ENCODE measurements at regions not wholly inside any gene's neighbourhood (a gene's known extent, or its start where the extent isn't known, plus 50 kb on each side); places are given as distances from the start of the nearest gene placed in this dataset.
"Not testable (repeated sequence)": the region's sequence is repeated elsewhere in the genome, so short reads cannot be mapped to it uniquely, and the experiment has no call there.

DNA sequence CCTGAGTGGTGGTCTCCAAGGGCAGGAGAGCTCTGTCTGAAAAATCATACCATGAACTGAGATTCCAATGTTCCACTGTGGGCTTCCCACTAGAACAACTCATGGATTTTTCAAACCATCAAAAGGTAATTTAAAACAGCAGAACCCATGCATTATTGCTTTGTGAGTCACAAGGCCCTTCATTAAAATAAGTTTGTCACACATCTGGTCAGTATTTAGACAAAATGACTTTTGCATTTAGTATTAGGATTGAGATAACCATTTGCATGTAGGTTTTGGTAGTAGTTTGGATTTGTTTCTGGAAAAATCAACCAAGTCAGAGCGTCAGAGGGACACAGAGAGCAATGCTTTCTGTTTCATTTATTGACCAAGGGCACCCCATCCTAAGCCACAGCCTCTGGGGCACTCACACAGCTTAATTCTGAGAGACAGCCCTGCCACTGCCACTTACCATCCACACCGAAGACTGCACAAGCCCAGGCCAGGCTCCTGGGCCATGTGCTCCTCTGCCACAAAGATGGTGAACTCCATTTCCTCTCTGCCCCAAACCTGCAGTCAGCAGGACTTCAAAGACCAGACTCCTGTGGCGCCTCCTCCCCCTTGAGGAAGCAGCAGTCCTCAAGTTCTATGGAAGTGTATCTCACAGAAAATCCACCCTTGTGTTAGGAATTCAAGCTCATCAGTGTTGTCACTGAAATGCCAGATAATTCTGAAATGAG lies 132.6 kb upstream of the DUSP10 start:
- Mint-ChIP-seq H3K9me3 (no peaks in the 10 kb centered on the region), H3K36me3 (ENCODE audit: low read depth) (no peaks in the 10 kb centered on the region), H3K4me3 (no peak overlapping the region), H3K4me1 (ENCODE audit: low read depth) (peaks cover 9% of the 10 kb centered on the region), H3K27ac (no peak overlapping the region), H3K27me3 (ENCODE audit: low read depth) (peaks cover 14% of the 10 kb centered on the region)
- no peak for DNase-seq
- CTCF ChIA-PET, result interaction anchor here (0.6 kb wide), 2 partner anchors 96 to 365 kb away, joined by 3 read pairs; no protein-coding TSS in a partner anchor
- intact Hi-C loops (cut with micrococcal nuclease), result loop anchor here (5.0 kb wide), 1 partner anchor 133 kb away; no protein-coding TSS in a partner anchor

DNA sequence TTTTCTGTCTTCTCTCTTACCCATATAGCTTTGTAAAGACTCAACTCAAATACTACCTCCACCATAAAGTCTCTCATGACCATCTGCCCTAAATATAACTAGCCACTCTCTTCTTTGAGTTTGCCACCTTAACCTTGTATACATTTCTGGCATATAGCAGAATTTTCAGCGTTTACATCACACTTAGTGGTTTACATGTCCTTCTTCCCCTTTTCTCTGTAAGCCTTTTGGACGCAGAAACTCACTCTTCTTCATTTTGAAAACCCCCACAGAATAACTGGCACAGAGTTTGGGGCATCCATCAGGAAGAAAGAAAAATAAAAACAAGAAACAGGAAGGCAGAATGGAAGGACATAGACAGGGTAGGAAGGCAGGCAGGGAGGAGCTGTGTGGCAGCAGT lies 131.8 kb upstream of the DUSP10 start:
- no peak for DNase-seq
- Mint-ChIP-seq H3K27me3 (ENCODE audit: low read depth) (peaks cover 12% of the 10 kb centered on the region), H3K4me1 (ENCODE audit: low read depth) (peaks cover 9% of the 10 kb centered on the region), H3K9me3 (no peaks in the 10 kb centered on the region), H3K4me3 (no peak overlapping the region), H3K36me3 (ENCODE audit: low read depth) (no peaks in the 10 kb centered on the region), H3K27ac (no peak overlapping the region)
- intact Hi-C loops (cut with micrococcal nuclease), result no loop called here
- CTCF ChIA-PET, result no interaction called here

DNA sequence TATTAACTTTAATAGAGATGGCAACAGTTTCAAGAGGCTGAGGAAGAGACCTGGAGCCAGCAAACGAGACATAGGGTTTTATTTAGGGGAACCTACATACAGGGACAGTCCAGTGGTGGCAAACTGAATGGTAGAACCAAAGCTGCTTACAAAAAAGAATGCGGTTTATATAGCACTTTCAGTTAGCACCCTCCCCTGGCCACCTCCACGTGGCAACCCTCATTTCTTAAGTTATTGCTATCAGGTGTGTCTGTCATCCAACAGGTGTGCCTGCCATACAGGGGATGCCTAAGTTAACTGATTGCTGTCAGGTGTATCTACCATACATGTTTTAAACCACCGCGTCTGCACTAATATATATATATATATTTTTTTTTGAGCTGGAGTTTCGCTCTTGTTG lies 129.2 kb upstream of the DUSP10 start:
- H3K27ac Mint-ChIP-seq, result no peak overlapping the region
- H3K4me3 Mint-ChIP-seq, result no peak overlapping the region
- CTCF ChIA-PET, result interaction anchor here (0.6 kb wide), 1 partner anchor 40 kb away, joined by 3 read pairs; no protein-coding TSS in a partner anchor
- DNase-seq, result no peak
- H3K27me3 Mint-ChIP-seq (ENCODE audit: low read depth), result peaks cover 3% of the 10 kb centered on the region
- H3K36me3 Mint-ChIP-seq (ENCODE audit: low read depth), result no peaks in the 10 kb centered on the region
- H3K9me3 Mint-ChIP-seq, result no peaks in the 10 kb centered on the region
- H3K4me1 Mint-ChIP-seq (ENCODE audit: low read depth), result peaks cover 3% of the 10 kb centered on the region
- intact Hi-C loops (cut with micrococcal nuclease), result no loop called here

DNA sequence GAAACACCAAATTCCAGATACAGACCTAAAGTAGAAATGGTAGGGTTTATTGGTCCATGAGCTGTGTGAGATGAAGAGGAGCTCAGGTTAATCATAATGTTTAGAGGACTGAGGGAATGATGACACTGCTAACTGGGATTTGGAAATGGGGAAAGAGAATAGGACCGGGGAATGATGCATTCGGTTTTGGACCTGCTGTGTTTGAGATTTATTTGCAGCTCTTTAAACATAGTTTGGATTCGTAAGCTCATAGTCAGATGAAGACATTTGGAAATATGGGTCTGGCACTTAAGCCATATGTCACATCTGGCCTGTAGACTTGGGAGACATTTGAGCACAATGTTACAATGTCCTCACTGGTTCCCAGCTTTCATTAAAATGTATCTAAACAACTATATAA lies 127.9 kb upstream of the DUSP10 start:
- intact Hi-C loops (cut with micrococcal nuclease), result no loop called here
- no peak for DNase-seq
- H3K36me3 Mint-ChIP-seq (ENCODE audit: low read depth), result no peaks in the 10 kb centered on the region
- peaks cover 3% of the 10 kb centered on the region for H3K27me3 Mint-ChIP-seq (ENCODE audit: low read depth)
- peaks cover 3% of the 10 kb centered on the region for H3K4me1 Mint-ChIP-seq (ENCODE audit: low read depth)
- H3K27ac Mint-ChIP-seq, result no peak overlapping the region
- no peaks in the 10 kb centered on the region for H3K9me3 Mint-ChIP-seq
- CTCF ChIA-PET, result no interaction called here
- no peak overlapping the region for H3K4me3 Mint-ChIP-seq

DNA sequence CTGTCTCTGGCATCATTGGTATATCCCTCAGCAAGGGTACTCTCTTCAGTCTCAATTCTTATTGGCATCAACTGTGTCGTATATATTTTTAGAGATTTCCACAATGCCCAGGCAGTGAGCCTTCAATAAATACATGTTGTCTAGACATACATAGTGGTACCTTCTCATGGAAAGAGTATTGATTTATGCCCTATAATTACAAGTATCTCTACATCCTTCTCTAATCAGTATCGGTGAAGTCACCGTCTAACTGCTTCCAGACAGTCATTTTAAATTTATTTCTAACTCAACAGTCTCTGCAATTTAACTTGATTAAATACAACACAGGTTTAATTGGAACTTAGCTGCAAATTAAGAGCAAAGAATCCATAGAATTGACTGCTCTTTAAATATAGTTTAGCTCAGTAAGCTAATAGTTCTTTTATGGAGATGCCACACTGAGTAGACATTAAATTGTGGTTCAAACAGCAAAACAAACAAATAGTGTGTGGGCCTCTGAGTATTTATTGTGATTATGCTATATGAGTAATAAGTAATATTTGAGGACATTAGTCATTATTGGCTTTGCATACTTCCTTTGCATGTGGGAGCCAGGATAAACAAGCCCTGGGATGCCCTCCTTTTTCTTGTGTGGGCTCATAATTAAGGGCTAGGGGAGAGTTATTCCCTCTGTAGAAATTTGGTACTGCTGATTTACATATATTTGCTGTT lies 126.9 kb upstream of the DUSP10 start:
- intact Hi-C loops (cut with micrococcal nuclease), result no loop called here
- H3K4me1 Mint-ChIP-seq (ENCODE audit: low read depth), result no peaks in the 10 kb centered on the region
- no peaks in the 10 kb centered on the region for H3K36me3 Mint-ChIP-seq (ENCODE audit: low read depth)
- no peak overlapping the region for H3K4me3 Mint-ChIP-seq
- CTCF ChIA-PET, result no interaction called here
- H3K27ac Mint-ChIP-seq, result no peak overlapping the region
- peaks cover 3% of the 10 kb centered on the region for H3K27me3 Mint-ChIP-seq (ENCODE audit: low read depth)
- H3K9me3 Mint-ChIP-seq, result no peaks in the 10 kb centered on the region
- DNase-seq, result no peak

DNA sequence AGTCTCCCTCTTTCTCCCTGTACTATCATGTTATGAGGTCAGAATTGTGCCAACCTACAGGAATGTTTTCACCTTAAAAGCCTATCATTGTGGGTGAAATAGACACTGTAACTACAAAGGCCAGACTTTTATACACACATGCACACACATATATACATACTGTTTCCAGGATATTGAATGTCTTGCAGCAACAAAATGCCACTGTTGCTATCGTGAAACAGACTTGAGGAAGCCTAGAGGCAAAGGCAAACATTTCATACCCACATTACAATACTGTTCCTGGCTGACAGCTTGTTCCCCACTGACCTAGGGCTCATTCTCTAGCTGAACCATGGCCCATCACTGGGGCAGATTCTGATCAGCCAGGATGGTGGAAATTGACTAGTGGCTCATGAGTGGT lies 125.1 kb upstream of the DUSP10 start:
- CTCF ChIA-PET, result interaction anchor here (1.1 kb wide), 1 partner anchor 10 kb away, joined by 3 read pairs; no protein-coding TSS in a partner anchor
- intact Hi-C loops (cut with micrococcal nuclease), result no loop called here
- peaks cover 2% of the 10 kb centered on the region for H3K27me3 Mint-ChIP-seq (ENCODE audit: low read depth)
- H3K27ac Mint-ChIP-seq, result no peak overlapping the region
- DNase-seq, result no peak
- no peaks in the 10 kb centered on the region for H3K9me3 Mint-ChIP-seq
- H3K36me3 Mint-ChIP-seq (ENCODE audit: low read depth), result no peaks in the 10 kb centered on the region
- H3K4me3 Mint-ChIP-seq, result no peak overlapping the region
- H3K4me1 Mint-ChIP-seq (ENCODE audit: low read depth), result no peaks in the 10 kb centered on the region

DNA sequence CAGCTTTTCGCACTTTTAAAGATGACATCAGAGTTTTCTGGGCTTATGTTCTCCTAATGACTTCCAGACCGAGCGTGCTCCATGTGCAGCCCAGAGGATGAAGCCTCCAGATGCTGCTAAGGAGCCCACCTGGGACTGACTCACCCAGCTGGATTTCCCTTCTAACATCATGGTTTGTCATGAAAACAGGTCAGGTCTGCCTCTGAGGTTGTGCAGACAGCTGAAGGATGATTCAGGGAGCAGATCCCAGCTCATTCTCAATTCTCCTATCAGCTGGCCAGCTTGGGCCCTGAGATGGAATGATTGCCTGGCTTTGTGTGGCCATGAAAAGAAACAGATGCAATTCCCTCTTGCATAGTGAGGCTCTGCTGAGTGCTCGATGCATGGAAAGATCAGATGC lies 123.9 kb upstream of the DUSP10 start:
- no peak overlapping the region for H3K4me3 Mint-ChIP-seq
- H3K36me3 Mint-ChIP-seq (ENCODE audit: low read depth), result no peaks in the 10 kb centered on the region
- DNase-seq, result no peak
- no peak overlapping the region for H3K27ac Mint-ChIP-seq
- H3K27me3 Mint-ChIP-seq (ENCODE audit: low read depth), result no peaks in the 10 kb centered on the region
- intact Hi-C loops (cut with micrococcal nuclease), result no loop called here
- no peaks in the 10 kb centered on the region for H3K9me3 Mint-ChIP-seq
- H3K4me1 Mint-ChIP-seq (ENCODE audit: low read depth), result no peaks in the 10 kb centered on the region
- CTCF ChIA-PET, result no interaction called here

DNA sequence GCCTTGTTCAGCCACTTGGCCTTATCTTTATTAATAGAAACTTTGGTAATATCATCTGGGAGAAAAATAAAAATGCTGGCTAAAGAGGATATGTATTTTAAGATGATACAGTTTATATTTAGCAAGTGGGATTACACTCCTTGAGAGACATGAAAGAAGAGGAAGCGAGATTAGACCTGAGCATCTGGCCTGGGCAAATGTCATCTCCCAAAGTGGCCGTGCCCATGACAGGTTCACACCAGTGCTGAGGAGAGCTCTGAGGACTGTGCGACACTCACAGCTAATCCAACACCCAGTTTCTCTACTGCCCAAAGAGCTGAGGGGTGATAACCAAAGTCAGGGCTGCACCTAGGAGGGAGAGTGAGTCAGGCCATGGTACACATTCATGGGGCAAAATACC lies 121.7 kb upstream of the DUSP10 start:
- no peak for DNase-seq
- Mint-ChIP-seq H3K4me1 (ENCODE audit: low read depth) (no peaks in the 10 kb centered on the region), H3K4me3 (no peak overlapping the region), H3K9me3 (no peaks in the 10 kb centered on the region), H3K27ac (no peak overlapping the region), H3K27me3 (ENCODE audit: low read depth) (no peaks in the 10 kb centered on the region), H3K36me3 (ENCODE audit: low read depth) (no peaks in the 10 kb centered on the region)
- intact Hi-C loops (cut with micrococcal nuclease), result loop anchor here (5.0 kb wide), 1 partner anchor 316 kb away; no protein-coding TSS in a partner anchor
- CTCF ChIA-PET, result interaction anchor here (0.6 kb wide), 1 partner anchor 54 kb away, joined by 3 read pairs; no protein-coding TSS in a partner anchor

DNA sequence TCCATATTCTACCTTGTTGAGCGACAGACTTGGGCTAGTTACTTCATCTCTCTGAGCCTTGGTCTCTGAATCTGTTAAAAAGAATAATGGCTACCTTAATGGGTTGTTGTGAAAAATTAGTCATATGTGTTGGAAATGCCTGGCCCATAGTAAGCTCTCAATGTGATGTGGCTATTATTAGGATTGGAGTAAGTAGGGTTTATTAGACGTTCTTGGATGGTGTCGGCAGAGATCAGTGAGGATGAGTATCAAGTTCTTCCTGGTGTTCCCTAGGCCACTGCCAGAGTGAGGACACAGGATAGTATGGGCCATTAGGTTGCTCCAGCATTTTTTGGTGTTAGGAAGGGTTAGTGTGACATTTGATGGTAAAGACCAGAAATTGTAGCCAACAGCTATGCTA lies 121.1 kb upstream of the DUSP10 start:
- Mint-ChIP-seq H3K27me3 (ENCODE audit: low read depth) (no peaks in the 10 kb centered on the region), H3K9me3 (no peaks in the 10 kb centered on the region), H3K36me3 (ENCODE audit: low read depth) (no peaks in the 10 kb centered on the region), H3K4me3 (no peak overlapping the region), H3K4me1 (ENCODE audit: low read depth) (no peaks in the 10 kb centered on the region), H3K27ac (no peak overlapping the region)
- intact Hi-C loops (cut with micrococcal nuclease), result loop anchor here (5.0 kb wide), 1 partner anchor 316 kb away; no protein-coding TSS in a partner anchor
- DNase-seq, result no peak
- CTCF ChIA-PET, result interaction anchor here (0.6 kb wide), 1 partner anchor 53 kb away, joined by 3 read pairs; no protein-coding TSS in a partner anchor

DNA sequence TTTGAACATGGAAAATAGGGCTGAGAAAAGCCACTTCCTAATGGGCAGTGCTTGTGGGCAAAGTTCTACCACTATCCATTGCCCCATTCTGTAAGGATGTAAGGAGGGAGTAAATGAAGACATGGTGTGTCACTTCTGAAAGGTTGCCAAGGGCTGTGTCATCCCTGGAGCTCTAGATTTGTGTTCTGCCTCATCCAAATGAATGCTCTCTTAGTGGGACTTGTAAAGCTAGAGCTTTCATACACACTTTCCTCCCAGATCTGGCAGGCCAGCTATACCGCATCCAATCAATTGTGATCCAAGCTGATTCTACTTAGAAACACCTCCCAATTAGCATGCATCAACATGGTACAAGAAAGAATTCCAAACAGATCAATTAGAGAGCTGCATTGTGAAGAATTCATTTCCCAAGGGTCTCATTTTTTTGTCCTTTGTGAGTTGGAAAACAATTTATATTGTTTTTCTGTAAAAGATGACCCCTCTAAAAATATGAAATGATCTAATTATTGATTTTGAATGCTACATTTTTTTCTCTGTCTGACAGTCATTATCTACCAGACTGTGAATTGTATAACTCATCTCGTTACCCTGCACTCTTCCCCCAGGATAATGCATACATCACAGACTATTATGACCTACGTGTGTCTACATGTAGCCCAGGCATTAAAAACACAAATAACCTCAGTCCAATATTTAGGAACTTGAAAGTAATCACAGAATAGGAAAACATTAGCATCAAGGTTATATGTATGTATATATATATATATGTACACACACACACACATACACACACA lies 117.1 kb upstream of the DUSP10 start:
- no peak for DNase-seq
- no peak overlapping the region for H3K27ac Mint-ChIP-seq
- CTCF ChIA-PET, result no interaction called here
- intact Hi-C loops (cut with micrococcal nuclease), result loop anchor here (5.0 kb wide), 2 partner anchors 148 to 598 kb away; no protein-coding TSS in a partner anchor
- no peaks in the 10 kb centered on the region for H3K36me3 Mint-ChIP-seq (ENCODE audit: low read depth)
- peaks cover 11% of the 10 kb centered on the region for H3K4me1 Mint-ChIP-seq (ENCODE audit: low read depth)
- H3K9me3 Mint-ChIP-seq, result no peaks in the 10 kb centered on the region
- no peak overlapping the region for H3K4me3 Mint-ChIP-seq
- no peaks in the 10 kb centered on the region for H3K27me3 Mint-ChIP-seq (ENCODE audit: low read depth)

DNA sequence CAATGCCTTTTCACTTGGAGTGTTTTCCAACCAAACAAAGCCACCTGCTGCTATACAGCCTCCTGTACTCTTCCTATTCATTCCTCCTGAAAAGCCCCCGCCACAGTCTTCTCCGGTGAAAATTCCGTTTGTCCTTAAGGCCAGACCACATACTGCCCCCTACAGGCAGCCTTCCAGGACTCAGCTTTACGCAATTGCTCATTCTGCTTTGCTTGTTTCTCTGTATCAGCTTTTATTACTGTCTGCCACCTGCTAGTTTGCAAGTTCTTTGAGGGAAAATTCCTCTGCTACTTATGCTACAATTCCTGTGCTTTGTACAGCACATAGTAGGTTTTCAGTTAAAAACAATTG lies 115.2 kb upstream of the DUSP10 start:
- peaks cover 11% of the 10 kb centered on the region for H3K4me1 Mint-ChIP-seq (ENCODE audit: low read depth)
- H3K27ac Mint-ChIP-seq; H3K4me3 Mint-ChIP-seq; H3K27me3 Mint-ChIP-seq (ENCODE audit: low read depth); H3K9me3 Mint-ChIP-seq; H3K36me3 Mint-ChIP-seq (ENCODE audit: low read depth); DNase-seq; CTCF ChIA-PET: not testable (repeated sequence)
- intact Hi-C loops (cut with micrococcal nuclease), result loop anchor here (1.0 to 5.0 kb wide), 3 partner anchors 150 to 600 kb away; no protein-coding TSS in a partner anchor
